ENCODE measurements at regions not wholly inside any gene's neighbourhood (a gene's known extent, or its start where the extent isn't known, plus 50 kb on each side); places are given as distances from the start of the nearest gene placed in this dataset.

GRCh38 chr1:59136541-59137275 is 160.2 kb upstream of the FGGY start:
- H3K4me1 ChIP-seq, result no peaks in the 10 kb centered on the region
- H3K27ac ChIP-seq, result no peak overlapping the region
- no peak for TF ChIP-seq CTCF (IDR thresholded peaks at IDR 0.05)
- H3K9me3 ChIP-seq, result no peaks in the 10 kb centered on the region
- DNase-seq, result no peak
- no peaks in the 10 kb centered on the region for H3K36me3 ChIP-seq
- no peaks in the 10 kb centered on the region for H3K27me3 ChIP-seq
- H3K4me3 ChIP-seq, result no peak overlapping the region
- intact Hi-C loops (cut with DNase I), result no loop called here
- WGBS, 2 donors, result 82 to 90% methylated on average over 8 of the region's 8 CpGs

- 93 to 95% methylated on average over 3 of the region's 3 CpGs for WGBS, 2 donors
- no peak overlapping the region for H3K27ac ChIP-seq
- no peaks in the 10 kb centered on the region for H3K9me3 ChIP-seq
- TF ChIP-seq CTCF (IDR thresholded peaks at IDR 0.05) (no peak), POLR2AphosphoS5 (IDR thresholded peaks at IDR 0.05) (no peak), POLR2A (IDR thresholded peaks at IDR 0.05) (no peak), EP300 (IDR thresholded peaks at IDR 0.05) (no peak)
- H3K27me3 ChIP-seq, result no peaks in the 10 kb centered on the region
- no peak overlapping the region for H3K4me3 ChIP-seq
- DNase-seq, result no peak
- intact Hi-C loops (cut with DNase I), result no loop called here
- no peaks in the 10 kb centered on the region for H3K36me3 ChIP-seq
- no peaks in the 10 kb centered on the region for H3K4me1 ChIP-seq
Observed at GRCh38 chr1:59137276-59137615, 159.6 kb upstream of the FGGY start.

GRCh38 chr1:59137968-59138367 is 158.9 kb upstream of the FGGY start:
- TF ChIP-seq POLR2AphosphoS5 (IDR thresholded peaks at IDR 0.05) (no peak), EP300 (IDR thresholded peaks at IDR 0.05) (no peak), CTCF (IDR thresholded peaks at IDR 0.05) (no peak), POLR2A (IDR thresholded peaks at IDR 0.05) (no peak)

GRCh38 chr1:59138402-59138801 is 158.5 kb upstream of the FGGY start:
- Histone ChIP-seq H3K27me3 (no peaks in the 10 kb centered on the region), H3K4me1 (peaks cover 0 to 10% (median 8%) of the 10 kb centered on the region in 4 donors), H3K36me3 (no peaks in the 10 kb centered on the region), H3K9me3 (no peaks in the 10 kb centered on the region), H3K27ac (peak overlapping the region in 1 of 4 donors; percentile 2), H3K4me3 (no peak overlapping the region)
- WGBS, 2 donors, result 48 to 72% methylated on average over 5 of the region's 5 CpGs
- TF ChIP-seq POLR2AphosphoS5 (IDR thresholded peaks at IDR 0.05) (no peak), POLR2A (IDR thresholded peaks at IDR 0.05) (no peak), CTCF (IDR thresholded peaks at IDR 0.05) (no peak), EP300 (IDR thresholded peaks at IDR 0.05) (no peak)
- DNase-seq, result no peak
- intact Hi-C loops (cut with DNase I), result no loop called here

More at GRCh38 chr1:59137968-59138367, 158.9 kb upstream of the FGGY start:
- no peaks in the 10 kb centered on the region for H3K36me3 ChIP-seq
- H3K4me1 ChIP-seq, result peaks cover 0 to 6% (median 3%) of the 10 kb centered on the region in 4 donors
- no peaks in the 10 kb centered on the region for H3K9me3 ChIP-seq
- DNase-seq, result no peak
- 84 to 88% methylated on average over 4 of the region's 4 CpGs for WGBS, 2 donors
- H3K4me3 ChIP-seq, result no peak overlapping the region
- H3K27ac ChIP-seq, result no peak overlapping the region
- intact Hi-C loops (cut with DNase I), result no loop called here
- H3K27me3 ChIP-seq, result no peaks in the 10 kb centered on the region

- Histone ChIP-seq H3K27me3 (no peaks in the 10 kb centered on the region), H3K27ac (no peak overlapping the region), H3K9me3 (no peaks in the 10 kb centered on the region), H3K4me1 (peaks cover 0 to 17% (median 17%) of the 10 kb centered on the region in 4 donors), H3K36me3 (no peaks in the 10 kb centered on the region), H3K4me3 (no peak overlapping the region)
- TF ChIP-seq POLR2AphosphoS5 (IDR thresholded peaks at IDR 0.05) (no peak), EP300 (IDR thresholded peaks at IDR 0.05) (no peak), POLR2A (IDR thresholded peaks at IDR 0.05) (no peak), CTCF (IDR thresholded peaks at IDR 0.05) (no peak)
- 79 to 85% methylated on average over 2 of the region's 2 CpGs for WGBS, 2 donors
- DNase-seq, result no peak
- intact Hi-C loops (cut with DNase I), result no loop called here
Observed at GRCh38 chr1:59139396-59139795, 157.5 kb upstream of the FGGY start.

Measured in sigmoid colon (tissue), 6 donors.